Mesothelial cell of epicardium (in vitro differentiated cells): ENCODE measurements at regions not wholly inside any gene's neighbourhood (a gene's known extent, or its start where the extent isn't known, plus 50 kb on each side); places are given as distances from the start of the nearest gene placed in this dataset.
"Not testable (repeated sequence)": the region's sequence is repeated elsewhere in the genome, so short reads cannot be mapped to it uniquely, and the experiment has no call there.

Experiments used
- DNase-seq, 2 experiments: peaks; one replicate each; pipeline ENCODE4 v3.0.0; 2021; ENCODE audit warnings: low spot score in 2 of 2; ENCODE audit not compliant: unreplicated experiment in 2 of 2
- H3K27ac Mint-ChIP-seq: 2 replicates; pipeline ENCODE4 v1.8.0; 2021; ENCODE audit warnings: mixed read lengths
- H3K27me3 Mint-ChIP-seq: 2 replicates; pipeline ENCODE4 v1.8.0; 2021; ENCODE audit warnings: low read depth, mixed read lengths
- H3K36me3 Mint-ChIP-seq: 2 replicates; pipeline ENCODE4 v1.8.0; 2021; ENCODE audit warnings: mixed read lengths
- H3K4me1 Mint-ChIP-seq: 2 replicates; pipeline ENCODE4 v1.8.0; 2021; ENCODE audit warnings: mixed read lengths
- H3K4me3 Mint-ChIP-seq: 2 replicates; pipeline ENCODE4 v1.8.0; 2021; ENCODE audit warnings: mild to moderate bottlenecking, moderate library complexity, mixed read lengths
- H3K9me3 Mint-ChIP-seq: 2 replicates; pipeline ENCODE4 v1.8.0; 2021; ENCODE audit warnings: mixed read lengths
- TF ChIP-seq, protein P1 (sequence below): fragments of 200-600 bp; sonication (generic); IDR thresholded peaks from one replicate; pipeline ENCODE4 v1.5.0; 2021; ENCODE audit warnings: antibody characterized with exemption; ENCODE audit not compliant: unreplicated experiment

DNA sequence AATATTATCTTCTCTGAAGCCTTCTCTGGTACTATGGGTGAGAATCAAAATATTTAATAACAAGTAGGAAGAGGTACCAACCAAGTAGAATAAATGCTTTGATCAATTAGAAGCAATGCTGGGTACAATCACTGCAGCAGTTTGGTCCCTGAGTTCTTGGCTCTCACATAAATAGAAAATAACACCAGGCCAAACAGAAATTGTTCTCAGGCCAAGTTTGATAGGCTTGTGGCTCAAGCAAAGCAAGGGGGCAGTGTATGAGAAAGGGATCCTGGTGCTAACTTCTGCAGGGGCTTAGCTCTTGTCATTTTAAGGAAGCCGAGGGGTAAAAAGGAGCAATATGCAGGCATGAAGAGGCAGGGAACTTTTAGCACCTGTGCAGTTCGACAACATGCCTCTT is 146.8 kb upstream of the TMEM229A start:
- Mint-ChIP-seq H3K4me1 (no peaks in the 10 kb centered on the region), H3K27ac (no peak overlapping the region), H3K9me3 (peaks cover 7% of the 10 kb centered on the region), H3K4me3 (no peak overlapping the region), H3K36me3 (no peaks in the 10 kb centered on the region), H3K27me3 (no peaks in the 10 kb centered on the region)
- DNase-seq = no peak
- TF ChIP-seq, protein P1, sequence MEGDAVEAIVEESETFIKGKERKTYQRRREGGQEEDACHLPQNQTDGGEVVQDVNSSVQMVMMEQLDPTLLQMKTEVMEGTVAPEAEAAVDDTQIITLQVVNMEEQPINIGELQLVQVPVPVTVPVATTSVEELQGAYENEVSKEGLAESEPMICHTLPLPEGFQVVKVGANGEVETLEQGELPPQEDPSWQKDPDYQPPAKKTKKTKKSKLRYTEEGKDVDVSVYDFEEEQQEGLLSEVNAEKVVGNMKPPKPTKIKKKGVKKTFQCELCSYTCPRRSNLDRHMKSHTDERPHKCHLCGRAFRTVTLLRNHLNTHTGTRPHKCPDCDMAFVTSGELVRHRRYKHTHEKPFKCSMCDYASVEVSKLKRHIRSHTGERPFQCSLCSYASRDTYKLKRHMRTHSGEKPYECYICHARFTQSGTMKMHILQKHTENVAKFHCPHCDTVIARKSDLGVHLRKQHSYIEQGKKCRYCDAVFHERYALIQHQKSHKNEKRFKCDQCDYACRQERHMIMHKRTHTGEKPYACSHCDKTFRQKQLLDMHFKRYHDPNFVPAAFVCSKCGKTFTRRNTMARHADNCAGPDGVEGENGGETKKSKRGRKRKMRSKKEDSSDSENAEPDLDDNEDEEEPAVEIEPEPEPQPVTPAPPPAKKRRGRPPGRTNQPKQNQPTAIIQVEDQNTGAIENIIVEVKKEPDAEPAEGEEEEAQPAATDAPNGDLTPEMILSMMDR = no peak

DNA sequence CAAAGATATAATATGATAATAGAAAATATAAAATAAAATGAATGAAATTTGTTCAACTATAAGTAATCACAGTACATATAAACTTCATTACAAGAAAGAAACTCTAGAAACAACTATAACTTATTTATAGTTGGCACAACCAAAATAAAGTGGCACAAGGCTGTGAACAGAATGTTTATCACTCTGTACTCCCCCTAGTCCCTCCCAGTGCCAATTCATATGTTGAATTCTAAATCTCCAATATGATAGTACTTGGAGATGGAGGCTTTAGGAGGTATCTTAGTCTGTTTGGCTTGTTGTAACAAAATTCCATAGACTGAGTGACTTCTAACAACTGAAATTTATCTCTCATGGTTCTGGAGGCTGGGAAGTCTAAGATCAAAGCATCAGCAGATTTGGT is 145.0 kb upstream of the TMEM229A start:
- TF ChIP-seq, protein P1 = no peak
- DNase-seq = no peak
- H3K4me3 Mint-ChIP-seq = no peak overlapping the region
- H3K36me3 Mint-ChIP-seq = no peaks in the 10 kb centered on the region
- H3K27ac Mint-ChIP-seq = no peak overlapping the region
- no peaks in the 10 kb centered on the region for H3K27me3 Mint-ChIP-seq
- H3K9me3 Mint-ChIP-seq = peaks cover 14% of the 10 kb centered on the region
- no peaks in the 10 kb centered on the region for H3K4me1 Mint-ChIP-seq

GRCh38 chr7:124171812-124172211 is 138.9 kb upstream of the TMEM229A start:
- not testable (repeated sequence) for H3K36me3 Mint-ChIP-seq, H3K4me1 Mint-ChIP-seq, H3K27me3 Mint-ChIP-seq, H3K4me3 Mint-ChIP-seq, H3K27ac Mint-ChIP-seq, DNase-seq
- peaks cover 20% of the 10 kb centered on the region for H3K9me3 Mint-ChIP-seq

GRCh38 chr7:124171068-124171467 is 138.2 kb upstream of the TMEM229A start:
- DNase-seq = no peak
- Mint-ChIP-seq H3K27ac (no peak overlapping the region), H3K9me3 (peaks cover 15% of the 10 kb centered on the region), H3K27me3 (no peaks in the 10 kb centered on the region), H3K4me1 (peaks cover 2% of the 10 kb centered on the region), H3K4me3 (no peak overlapping the region), H3K36me3 (no peaks in the 10 kb centered on the region)
- TF ChIP-seq, protein P1 = peak; percentile 38

DNA sequence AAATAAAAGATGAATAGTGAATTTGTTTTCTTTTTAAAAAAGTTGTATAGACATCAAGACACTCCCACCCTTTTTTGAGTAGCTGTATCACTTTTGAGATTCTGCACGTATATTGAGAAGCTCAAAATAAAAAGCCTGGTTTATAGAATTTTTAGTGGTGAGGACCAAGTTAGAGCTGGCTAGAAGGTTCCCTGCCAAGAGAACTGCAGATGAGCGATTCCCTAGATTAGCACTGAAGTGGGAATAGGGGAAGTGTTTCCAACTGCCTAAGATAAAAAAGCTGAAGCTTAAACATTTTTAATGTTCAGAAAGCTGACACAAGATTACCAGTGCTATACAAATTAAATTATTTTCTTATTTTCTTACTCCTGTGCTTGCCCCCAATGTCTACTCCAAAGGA is 135.7 kb upstream of the TMEM229A start:
- Mint-ChIP-seq H3K4me1 (peaks cover 2% of the 10 kb centered on the region), H3K9me3 (peaks cover 35% of the 10 kb centered on the region), H3K27ac (no peak overlapping the region), H3K4me3 (no peak overlapping the region), H3K36me3 (no peaks in the 10 kb centered on the region), H3K27me3 (no peaks in the 10 kb centered on the region)
- TF ChIP-seq, protein P1 = no peak
- no peak for DNase-seq

- H3K9me3 Mint-ChIP-seq = peaks cover 36% of the 10 kb centered on the region
Observed at GRCh38 chr7:124162667-124163066, 129.8 kb upstream of the TMEM229A start.

More at GRCh38 chr7:124162667-124163066, 129.8 kb upstream of the TMEM229A start:
- TF ChIP-seq, protein P1 = no peak
- Mint-ChIP-seq H3K36me3 (no peaks in the 10 kb centered on the region), H3K4me1 (no peaks in the 10 kb centered on the region), H3K4me3 (no peak overlapping the region), H3K27ac (no peak overlapping the region), H3K27me3 (no peaks in the 10 kb centered on the region)
- DNase-seq = no peak
